Peyer's patch (tissue), 4 donors: ENCODE measurements at regions not wholly inside any gene's neighbourhood (a gene's known extent, or its start where the extent isn't known, plus 50 kb on each side); places are given as distances from the start of the nearest gene placed in this dataset.

ENCODE experiments used
- POLR2A ChIP-seq, 2 donors: fragments of 450-650 bp; IDR thresholded peaks; one replicate each; pipeline ENCODE4 v1.5.1; 2017; ENCODE audit warnings: antibody characterized with exemption in 2 of 2, mild to moderate bottlenecking in 2 of 2, moderate library complexity in 2 of 2
- TF ChIP-seq, protein P1 (sequence below), 6 experiments: fragments of 450-650 bp in 4 of 6; fragments of 200-600 bp in 2 of 6; sonication (generic) in 1 of 6; IDR thresholded peaks; one replicate each; pipeline ENCODE4 v1.5.1; 2017 to 2019; ENCODE audit warnings: antibody characterized with exemption in 6 of 6, mild to moderate bottlenecking in 3 of 6, moderate library complexity in 1 of 6

- TF ChIP-seq, protein P1, sequence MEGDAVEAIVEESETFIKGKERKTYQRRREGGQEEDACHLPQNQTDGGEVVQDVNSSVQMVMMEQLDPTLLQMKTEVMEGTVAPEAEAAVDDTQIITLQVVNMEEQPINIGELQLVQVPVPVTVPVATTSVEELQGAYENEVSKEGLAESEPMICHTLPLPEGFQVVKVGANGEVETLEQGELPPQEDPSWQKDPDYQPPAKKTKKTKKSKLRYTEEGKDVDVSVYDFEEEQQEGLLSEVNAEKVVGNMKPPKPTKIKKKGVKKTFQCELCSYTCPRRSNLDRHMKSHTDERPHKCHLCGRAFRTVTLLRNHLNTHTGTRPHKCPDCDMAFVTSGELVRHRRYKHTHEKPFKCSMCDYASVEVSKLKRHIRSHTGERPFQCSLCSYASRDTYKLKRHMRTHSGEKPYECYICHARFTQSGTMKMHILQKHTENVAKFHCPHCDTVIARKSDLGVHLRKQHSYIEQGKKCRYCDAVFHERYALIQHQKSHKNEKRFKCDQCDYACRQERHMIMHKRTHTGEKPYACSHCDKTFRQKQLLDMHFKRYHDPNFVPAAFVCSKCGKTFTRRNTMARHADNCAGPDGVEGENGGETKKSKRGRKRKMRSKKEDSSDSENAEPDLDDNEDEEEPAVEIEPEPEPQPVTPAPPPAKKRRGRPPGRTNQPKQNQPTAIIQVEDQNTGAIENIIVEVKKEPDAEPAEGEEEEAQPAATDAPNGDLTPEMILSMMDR (IDR thresholded peaks at IDR 0.05), result no peak
- TF ChIP-seq POLR2A (IDR thresholded peaks at IDR 0.05), result no peak
These were observed 66.1 kb upstream of the TSHZ3 start for GRCh38 chr19:31415322-31415721.
